Caki2 (cell line): ENCODE measurements at regions not wholly inside any gene's neighbourhood (a gene's known extent, or its start where the extent isn't known, plus 50 kb on each side); places are given as distances from the start of the nearest gene placed in this dataset.

ENCODE experiments used
- DNase-seq: peaks from one replicate; pipeline ENCODE4 v3.0.0-alpha.2; 2015; ENCODE audit warnings: low read depth
- in situ Hi-C: cut with HindIII; loops from 2 replicates; pipeline ENCODE4 v1.10.0; 2016; ENCODE audit warnings: low sequenced_read_pairs, low pct_unique_long_range_greater_than_20kb, mixed read lengths

- peak; percentile 95 for DNase-seq
- in situ Hi-C loops = no loop called here
Measured at GRCh38 chr6:147621263-147621662, 112.8 kb downstream of the SAMD5 start.

DNA sequence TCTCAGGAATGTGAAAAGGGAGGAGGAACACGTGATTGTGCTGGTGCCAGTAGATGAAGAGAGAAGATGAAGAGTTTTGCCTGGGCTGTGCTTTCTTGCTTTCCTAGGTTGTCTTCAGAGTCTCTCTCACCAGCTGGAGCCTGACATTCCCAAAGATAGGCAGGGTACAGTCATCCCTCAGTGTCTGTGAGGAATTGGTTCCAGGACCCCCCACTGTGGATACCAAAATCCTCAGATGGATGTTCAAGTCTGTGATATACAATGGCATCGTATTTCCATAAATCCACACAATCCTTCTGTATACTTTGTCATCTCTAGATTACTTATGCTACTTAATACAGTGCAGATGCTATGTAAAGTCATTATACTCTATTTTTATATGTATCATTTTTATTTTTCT lies 113.5 kb downstream of the SAMD5 start:
- in situ Hi-C loops = no loop called here

GRCh38 chr6:147624946-147625515 lies 116.5 kb downstream of the SAMD5 start:
- in situ Hi-C loops = no loop called here
- no peak for DNase-seq

More for the DNA sequence above, 113.5 kb downstream of the SAMD5 start:
- no peak for DNase-seq

DNA sequence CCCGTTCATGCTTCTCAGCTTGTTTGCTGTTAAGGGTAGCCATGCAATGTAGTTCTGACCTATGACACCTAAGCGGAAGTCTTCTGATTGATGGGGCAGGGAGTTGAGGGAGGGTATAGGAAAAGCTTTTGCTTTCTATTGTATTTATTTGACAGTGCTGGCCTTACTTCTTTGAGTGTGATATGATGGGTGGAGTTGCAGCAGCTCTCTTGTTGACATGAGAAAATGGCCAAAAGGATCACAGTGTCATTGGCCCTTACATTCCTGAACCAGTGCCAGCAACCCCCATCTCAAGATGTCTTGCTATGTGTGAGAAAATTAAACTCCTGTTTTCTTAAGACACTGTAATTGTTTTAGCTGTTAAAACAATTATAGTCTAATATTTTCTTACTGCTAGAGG lies 117.5 kb downstream of the SAMD5 start:
- peak; percentile 53 for DNase-seq
- in situ Hi-C loops = no loop called here

- in situ Hi-C loops = no loop called here
- DNase-seq = no peak
Measured at GRCh38 chr6:147627411-147627810, 118.9 kb downstream of the SAMD5 start.

DNA sequence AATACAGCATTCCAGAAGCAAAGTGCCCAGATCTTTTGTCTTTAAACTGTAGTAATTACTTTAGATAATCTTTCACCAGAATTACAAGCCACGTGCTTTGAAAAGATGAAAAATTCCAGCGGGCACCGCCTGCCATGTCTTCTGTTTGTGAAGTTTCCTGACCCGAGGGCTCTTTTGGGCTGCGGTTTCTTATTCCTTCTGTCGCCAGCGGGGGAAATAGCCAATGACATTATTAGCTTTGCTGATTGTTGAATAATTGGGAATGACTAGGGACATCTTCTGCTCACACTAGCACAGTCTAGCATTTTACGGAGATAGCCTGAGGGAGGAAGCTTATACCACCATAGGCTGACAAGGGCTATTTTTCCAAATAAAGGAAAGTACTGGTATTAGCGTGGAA lies 124.7 kb downstream of the SAMD5 start:
- no peak for DNase-seq
- in situ Hi-C loops = no loop called here

GRCh38 chr6:147637620-147638195 lies 129.2 kb downstream of the SAMD5 start:
- in situ Hi-C loops = no loop called here
- DNase-seq = no peak

DNA sequence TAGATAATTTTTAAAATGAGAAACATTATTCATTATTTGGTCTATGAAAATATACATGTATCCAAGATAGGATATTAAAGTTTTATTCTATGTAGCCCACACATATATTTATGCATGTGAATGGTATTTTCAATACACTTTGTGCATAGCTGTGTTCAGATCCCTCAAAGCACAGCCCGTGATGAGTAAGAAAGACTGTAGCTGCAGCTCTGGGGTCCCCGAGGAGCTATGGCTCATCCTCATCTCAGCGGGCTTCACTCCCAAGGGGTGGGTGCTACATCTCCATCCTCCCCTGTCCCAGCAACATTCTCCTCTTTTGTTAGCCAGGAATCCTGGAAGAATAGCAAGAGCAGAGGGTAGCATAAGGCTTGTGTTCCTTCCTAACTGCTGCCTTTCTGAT lies 130.8 kb downstream of the SAMD5 start:
- in situ Hi-C loops = no loop called here
- no peak for DNase-seq

DNA sequence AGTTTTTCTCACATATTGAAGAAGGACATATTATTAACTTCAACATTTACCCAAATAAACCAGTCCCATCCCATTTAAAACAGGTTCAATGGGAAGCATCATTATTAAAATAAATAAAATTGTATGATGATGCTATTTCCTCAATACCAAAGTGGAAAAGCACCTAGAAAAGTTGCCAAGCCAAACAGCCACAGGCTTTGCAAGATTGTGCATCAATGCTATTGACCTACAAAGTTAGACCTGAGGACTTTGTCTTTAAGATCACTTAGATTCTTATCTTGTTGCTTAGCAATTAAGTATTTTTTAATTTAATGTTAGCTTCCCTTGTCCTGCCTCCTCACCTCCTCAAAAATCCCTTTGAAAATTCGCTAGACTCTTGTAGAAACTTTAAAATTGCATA lies 132.1 kb downstream of the SAMD5 start:
- in situ Hi-C loops = no loop called here
- no peak for DNase-seq

DNA sequence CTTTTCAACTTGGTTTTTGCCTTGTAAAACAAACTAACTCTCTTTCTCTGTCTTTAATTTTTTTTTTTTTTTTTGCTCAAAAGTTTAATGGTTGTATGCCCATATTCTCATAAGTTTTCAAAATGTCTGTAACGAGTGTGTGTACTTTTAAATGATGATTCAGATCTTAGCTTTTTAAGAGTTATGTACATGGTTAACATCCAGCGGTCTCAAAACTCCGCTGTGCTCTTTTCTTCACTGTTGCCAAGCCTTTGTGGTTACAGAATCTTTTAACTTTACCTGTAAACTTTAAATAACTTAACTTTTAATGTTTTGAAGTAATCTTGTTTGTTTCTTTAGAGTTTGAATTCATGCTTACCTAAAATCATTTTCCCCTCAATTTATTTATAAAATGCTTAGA lies 133.0 kb downstream of the SAMD5 start:
- no peak for DNase-seq
- in situ Hi-C loops = no loop called here

DNA sequence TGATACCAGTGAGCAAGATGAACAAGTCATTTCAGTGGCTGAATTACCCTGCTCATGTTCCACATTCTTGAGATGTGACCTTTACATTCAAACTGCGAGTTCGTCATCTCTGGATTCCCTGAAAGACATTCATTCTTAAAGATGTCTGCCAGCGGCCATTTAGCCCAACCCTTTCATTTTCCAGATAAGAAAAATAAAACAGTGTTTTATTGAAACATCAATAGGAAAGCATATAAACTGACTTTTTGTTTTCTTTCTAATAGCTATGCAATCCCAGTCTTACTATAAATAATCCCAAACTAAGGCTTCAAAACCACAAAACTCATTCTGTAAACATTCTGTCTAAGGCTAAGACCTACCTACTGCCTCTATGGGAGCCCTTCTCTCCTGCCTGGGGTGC lies 134.0 kb downstream of the SAMD5 start:
- DNase-seq = peak; percentile 25
- in situ Hi-C loops = no loop called here

DNA sequence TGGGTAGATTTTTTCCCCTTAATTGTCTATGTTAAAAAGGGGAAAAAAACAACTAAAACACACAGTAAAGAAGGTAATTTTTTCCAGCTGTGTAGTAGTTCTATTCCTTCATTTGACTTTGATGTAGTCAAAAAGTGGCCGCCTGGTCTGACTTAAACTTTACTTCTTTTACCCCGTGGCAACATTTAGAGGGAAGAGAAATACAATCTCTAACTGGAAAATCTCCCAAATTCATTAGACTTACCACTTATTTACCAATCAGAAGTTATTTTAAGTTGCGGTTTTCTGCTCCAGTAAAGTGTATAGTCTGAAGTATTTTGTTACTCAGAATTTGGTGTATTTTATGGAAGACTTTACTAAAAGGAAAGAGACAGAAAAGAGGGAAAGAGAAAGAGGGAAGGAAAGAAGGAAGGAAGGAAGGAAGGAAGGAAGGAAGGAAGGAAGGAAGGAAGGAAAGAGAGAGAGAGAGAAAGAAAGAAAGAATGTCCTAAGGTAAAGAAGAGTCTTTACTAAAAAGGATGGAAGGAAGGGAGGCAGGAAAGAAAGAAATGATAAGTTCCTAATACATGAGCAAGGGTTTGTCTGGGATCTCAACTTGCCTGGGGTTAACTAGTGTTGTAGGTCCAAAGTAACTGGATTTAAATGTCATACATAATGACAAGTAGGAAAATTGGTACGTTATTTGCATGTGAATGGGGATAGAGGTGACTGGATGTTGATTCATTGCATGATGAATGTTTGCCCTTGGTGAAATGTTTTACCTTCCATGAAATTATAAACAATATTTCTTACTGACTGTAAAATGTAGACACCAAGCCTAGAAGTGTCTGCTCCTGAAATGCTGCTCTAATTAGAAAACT lies 135.1 kb downstream of the SAMD5 start:
- in situ Hi-C loops = no loop called here
- DNase-seq = no peak

DNA sequence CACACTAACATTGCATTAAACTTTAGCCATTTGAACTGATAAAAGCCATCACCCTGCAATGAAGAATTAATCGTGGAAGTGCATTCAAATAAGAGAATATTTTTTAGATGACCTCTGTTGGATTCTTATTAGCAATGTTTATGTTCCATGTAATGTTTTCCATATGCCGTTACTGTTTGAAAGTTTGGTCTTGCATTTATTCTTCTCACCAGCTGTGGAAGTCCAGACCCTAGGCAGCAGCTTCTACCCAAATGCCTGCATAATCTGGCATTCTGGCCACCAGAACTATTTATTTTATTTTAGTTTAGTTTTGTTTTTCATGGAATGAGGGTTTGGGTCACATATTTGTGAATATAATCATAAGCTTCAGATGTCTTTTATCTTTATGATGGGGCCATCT lies 140.4 kb downstream of the SAMD5 start:
- in situ Hi-C loops = no loop called here
- DNase-seq = no peak

DNA sequence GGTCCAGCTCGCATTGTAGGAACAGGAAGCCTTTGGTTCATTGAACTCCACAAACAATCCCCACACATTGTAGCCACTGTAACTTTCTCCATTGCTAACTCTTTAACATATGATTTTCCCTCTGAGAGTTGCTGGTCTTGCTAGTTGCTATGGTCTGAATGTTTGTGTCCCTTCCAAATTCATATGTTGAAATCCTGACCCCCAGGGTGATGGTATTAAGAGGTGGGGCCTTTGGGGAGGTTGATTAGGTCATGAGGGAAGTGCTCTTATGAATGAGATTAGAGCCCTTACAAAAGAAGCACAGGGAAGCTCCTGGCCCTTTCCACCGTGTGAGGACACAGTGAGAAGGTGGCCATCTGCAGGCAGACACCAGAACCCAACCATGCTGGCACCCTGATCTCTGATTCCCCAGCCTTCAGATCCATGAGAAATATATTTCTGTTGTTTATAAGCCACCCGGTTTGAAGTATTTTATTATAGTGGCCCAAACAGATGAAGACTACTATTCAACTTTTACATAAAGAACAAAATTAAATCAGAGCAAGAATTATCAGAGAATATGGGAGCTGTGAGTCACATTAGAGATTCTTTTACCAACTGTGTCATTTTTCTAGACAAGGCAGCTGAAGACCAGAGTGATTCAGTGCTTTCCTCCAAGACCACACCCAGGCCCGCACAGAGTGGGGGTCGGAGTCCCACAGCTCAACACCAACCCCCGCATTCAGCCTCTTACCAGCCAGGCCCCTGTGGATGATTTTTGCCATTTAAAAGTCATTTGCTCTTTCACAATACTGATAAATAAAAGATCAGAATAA lies 143.0 kb downstream of the SAMD5 start:
- in situ Hi-C loops = no loop called here
- peak; percentile 83 for DNase-seq

DNA sequence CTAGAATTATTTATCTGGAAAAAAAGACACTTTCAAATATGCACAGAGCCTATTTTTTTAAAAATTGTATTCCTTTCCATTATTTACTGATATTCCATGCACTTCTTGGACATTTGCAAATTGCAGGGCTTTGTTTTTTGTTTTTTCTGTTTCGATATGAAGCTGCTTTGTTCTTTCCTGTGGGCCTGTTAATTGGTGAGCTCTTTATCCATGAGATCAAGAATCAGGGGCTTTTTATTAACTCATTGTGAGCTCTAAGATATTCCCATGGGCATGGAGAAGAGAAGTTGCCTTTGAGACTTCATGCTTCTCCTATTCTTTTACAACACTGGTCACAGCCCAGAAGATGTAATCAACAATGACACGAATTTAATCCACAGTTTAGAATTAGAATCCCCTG lies 145.1 kb downstream of the SAMD5 start:
- in situ Hi-C loops = no loop called here
- DNase-seq = no peak

DNA sequence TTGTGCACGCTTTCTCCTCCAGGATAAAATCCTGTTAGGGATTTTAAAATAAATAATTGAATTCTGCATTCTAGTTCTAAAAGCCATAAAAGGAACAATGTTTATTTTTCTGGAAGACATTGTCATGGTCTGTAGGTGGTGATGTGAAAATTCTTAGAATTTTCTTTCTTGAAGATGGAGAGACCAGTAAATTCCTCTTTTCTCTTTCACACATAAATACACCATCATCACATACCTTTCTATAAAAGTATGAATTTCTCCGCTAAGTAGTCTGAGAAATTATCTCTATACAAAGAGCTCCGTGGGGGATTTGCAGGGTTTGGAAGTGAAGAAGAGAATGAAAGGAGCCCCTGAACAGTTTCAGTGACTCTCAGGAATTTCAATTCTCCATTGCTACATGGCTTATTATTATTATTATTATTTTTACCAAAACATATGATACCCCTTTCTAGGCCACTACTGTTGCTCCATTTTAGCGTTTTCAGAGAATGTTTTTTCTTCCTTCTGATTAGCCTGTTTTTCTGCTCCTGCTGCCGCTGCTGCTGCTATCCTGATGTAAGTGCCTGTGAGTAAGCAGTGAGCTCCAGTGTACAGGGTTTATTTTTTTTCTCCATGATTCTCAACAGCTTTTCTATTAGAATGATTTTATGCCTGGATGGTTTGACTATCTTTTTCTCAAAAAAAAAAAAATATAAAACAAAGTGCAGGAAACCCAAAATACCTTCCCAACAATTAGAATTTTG lies 145.8 kb downstream of the SAMD5 start:
- peak; percentile 47 for DNase-seq
- in situ Hi-C loops = no loop called here

DNA sequence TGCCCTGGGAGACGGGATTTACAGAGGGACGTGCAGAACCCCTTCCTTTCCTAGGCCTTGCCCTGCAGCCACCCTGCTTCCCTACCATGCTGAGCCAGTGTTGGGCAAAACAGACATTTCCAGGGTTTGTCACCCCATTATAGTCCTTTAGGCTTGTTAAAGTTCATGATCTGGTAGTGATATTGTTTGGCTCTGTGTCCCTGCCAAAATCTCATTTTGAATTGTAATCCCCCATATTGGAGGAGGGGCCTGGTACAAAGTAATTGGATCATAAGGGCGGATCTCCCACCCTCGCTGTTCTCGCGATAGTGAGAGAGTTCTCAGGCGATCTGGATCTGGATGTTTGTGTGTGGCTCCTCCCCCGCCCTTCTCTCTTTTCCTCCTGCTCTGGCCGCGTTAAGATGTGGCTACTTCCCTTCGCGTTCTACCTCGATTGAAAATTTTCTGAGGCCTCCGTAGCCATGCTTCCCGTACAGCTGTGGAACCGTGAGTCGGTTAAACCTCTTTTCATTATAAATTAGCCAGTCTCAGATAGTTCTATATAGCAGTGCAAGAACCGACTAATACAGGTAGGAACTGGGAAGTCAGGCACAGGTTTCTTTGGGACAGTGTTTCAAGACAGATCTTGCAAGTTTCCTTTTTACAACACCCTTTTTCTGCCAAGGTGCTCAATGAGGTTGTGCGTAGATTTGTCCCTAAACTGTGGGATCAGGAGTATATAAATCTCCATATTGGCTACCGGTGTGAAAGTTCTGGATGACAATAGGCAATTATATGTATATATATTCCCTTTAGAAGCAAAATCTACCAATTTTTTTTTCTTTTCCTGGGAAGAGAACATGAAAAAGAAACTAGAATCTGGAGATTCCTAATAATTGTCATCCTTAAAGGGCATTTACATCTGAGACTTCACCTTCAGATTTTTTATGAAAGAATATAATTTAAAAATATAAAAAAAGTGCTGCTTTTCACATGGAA lies 152.1 kb downstream of the SAMD5 start:
- in situ Hi-C loops = no loop called here
- no peak for DNase-seq
